Limb (tissue), 2 donors: ENCODE measurements at regions not wholly inside any gene's neighbourhood (a gene's known extent, or its start where the extent isn't known, plus 50 kb on each side); places are given as distances from the start of the nearest gene placed in this dataset.
"Not testable (repeated sequence)": the region's sequence is repeated elsewhere in the genome, so short reads cannot be mapped to it uniquely, and the experiment has no call there.

Source experiments
- DNase-seq, 2 donors: peaks; one replicate each; pipeline ENCODE4 v3.0.0-alpha.2; 2016; ENCODE audit errors: extremely low spot score in 2 of 2

DNA sequence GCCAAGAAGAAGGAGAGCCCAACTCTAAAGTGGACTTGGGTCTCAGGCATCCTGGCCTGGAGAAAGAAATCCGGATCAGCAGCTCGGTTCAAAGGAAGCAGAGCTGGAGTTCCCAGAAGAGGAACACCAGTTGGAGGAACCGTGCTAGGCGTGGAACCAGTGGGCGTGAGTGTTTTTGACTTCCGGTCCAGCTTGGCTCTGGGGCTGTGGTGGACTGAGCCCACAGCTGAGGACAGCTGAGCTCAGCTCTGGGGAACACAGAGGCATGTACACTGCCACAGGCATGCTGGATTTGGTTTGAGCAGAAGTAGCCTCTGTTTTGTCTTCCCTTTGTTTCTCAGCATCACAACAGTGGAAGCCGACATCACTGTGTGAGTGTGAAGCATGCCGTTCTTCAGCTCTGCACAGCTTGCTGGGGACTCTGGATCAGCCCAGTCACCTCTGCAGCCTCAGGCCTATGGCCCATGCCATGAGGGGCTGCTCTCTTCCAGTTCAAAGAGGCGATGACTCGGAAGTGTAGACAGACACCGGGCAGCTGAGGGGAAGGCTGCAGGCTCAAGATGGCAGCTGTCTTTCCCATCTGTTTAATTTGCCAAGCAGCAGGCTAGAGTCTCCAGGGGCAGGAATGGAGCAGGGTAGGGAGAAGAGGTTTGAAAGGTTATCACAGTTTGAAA is 185.8 kb upstream of the UBE3A start:
- no peak for DNase-seq

DNA sequence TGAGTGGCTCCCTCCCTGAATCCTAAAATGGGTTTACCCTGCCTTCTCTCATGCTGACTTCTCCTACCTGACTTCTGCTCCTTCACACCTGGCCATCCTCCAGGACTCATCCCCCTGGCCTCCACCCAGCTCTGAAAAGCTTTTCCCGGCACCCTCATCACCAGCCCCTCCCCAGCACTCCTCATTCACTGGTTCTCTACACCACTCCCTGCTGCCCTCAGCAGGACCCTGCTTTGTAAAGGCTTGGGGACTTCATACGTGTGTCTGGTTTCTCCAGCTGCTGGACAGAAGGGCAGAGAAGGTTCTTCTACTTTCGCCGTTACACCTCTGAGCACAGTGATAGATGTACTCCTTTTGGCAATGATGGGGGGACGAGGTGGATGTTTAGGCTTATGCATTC is 184.9 kb upstream of the UBE3A start:
- no peak for DNase-seq

DNA sequence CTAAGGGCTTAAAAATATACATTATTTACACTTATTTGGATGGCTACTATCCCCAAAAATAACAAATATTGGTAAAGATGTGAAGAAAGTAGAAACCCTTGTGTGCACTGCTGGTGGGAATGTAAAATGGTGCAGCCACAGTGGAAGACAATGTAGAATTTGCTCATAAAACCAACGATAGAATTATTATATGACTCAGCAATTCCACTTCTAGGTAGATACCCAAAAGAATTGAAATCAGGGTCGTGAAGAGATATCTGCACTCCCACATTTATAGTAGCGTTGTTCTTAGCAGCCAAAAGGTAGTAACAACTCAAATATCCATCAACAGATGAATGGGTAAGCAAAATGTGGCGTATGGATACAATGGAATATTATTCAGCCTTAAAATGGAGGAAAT is 181.6 kb upstream of the UBE3A start:
- DNase-seq = no peak

DNA sequence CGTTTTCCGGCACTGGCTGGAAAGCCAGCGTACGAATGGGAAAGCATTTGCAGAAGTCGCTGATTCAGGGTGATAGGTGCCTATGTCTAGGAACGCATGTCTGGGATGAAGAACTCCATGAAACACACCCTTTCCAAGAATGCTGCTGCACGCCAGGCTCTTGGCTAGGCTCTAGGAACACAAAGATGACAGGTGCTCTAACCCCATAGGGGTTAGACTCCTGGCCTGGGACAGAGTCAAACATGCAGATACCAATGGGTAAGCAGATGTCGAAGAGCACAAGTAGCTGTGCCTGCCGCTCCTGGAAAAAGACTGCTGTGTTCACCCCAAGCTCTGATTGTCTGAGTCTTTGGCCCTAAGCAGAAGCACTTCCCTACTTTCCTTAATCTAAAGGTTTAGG is 180.9 kb upstream of the UBE3A start:
- no peak for DNase-seq

DNA sequence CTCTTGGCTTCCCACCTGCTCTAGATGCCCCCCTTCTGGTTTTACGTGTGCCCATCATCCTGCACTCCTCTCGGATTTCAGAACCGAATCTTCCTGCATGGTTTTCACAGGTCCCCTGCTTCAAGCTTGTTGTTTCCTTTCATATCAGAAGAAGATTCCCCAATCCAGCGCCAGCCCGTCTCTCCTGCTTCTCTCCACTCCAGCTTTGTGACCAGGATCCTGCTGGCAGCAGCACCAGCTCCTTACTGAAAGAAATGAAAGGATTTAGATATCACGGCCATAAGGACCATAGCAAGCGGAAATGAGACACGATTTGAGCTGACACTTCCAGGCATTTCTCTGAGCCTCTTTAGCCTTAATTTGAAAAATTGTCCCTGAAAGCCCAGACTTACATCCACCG is 180.3 kb upstream of the UBE3A start:
- no peak for DNase-seq

DNA sequence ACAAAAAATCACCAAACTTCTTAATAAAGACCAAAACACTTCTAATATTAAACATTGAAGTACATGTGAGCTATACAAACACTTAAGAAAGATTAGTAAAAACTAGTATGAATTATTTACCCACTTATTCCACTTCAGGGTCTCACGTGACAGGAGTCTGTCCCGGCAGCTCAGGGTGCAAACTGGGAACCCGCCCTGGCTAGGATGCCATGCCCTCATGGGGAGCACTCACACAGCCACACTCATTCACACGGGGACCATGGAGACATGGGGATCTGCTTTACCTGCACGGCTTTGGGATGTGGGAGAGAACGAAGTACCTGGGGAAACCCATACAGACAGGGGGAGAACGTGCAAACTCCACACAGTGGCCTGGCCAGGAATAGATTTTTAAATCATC is 179.3 kb upstream of the UBE3A start:
- no peak for DNase-seq

DNA sequence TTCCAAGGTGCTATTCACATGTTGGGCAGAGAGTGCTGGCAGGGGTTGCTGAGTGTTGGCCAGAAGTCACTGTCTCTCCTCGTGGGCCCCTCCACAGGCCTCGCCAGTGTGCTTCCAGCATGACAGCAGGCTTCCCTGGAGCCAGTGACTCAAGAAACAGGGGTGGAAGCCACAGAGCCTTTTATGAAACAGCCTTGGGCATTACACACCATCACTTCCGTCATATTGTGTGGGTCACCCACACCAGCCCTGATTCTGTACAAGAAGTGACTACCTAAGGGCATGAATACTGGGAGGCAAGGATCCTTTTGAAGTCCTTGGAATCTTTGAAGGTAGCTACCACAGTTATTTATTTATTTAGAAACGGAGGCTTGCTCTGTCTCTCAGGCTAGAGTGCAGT is 177.6 kb upstream of the UBE3A start:
- DNase-seq = no peak

DNA sequence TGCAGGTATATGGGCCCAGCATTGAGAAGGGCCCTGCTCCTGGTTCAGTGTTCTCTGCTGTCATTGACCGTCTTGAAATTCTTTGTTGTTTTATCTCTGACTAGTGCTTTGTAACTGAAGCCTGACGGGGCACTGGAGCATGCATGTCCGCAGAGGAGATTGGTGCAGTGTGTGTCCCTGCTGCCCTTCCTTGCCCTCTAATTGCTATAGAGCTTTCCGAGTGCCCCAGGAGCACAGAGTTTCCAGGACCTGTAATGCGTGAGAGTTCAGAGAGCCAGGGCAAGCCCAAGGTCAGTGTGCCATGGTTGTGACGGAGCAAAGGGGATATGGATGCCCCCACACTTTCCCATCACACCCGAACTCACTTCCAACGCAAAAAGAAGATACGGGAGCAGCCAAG is 174.3 kb upstream of the UBE3A start:
- DNase-seq = no peak

DNA sequence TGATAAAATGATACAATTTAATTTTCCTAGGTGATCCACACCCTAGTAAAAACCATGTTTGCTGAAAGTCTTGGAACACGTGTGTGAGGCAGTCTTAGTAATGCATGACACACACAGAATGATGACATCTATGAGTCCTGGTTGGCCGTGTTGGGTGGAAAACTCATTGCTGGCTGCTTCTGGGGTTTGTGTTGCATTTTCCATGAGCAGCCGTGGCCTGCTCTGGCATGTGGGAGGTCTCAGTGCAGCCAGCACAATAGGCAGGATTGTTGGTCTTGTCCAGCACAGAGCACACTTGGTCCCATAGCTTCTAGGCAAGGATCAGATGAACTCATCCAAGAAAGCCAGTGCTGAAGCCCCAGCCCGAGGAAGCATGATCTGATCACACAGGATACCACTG is 172.8 kb upstream of the UBE3A start:
- peak in 1 of 2 donors; percentile 23 for DNase-seq

DNA sequence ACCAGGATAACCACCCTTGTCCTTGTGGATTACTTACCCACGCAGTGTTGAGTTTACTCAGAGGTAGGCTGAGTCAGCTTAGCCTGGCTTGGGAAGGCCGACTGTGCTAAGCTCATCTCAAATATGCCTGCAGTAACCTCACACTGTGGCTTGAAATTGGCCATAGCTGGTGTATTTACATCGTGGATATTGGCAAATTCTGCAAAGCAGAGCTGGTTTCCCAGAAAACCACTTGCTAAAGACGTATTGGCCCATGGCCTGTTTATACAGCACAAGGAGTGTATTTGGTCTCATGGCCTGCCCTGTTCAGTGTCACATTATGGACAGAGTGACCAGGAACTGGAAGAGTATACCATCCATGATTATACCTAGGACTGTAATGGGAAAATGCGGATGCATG is 170.5 kb upstream of the UBE3A start:
- DNase-seq = no peak

DNA sequence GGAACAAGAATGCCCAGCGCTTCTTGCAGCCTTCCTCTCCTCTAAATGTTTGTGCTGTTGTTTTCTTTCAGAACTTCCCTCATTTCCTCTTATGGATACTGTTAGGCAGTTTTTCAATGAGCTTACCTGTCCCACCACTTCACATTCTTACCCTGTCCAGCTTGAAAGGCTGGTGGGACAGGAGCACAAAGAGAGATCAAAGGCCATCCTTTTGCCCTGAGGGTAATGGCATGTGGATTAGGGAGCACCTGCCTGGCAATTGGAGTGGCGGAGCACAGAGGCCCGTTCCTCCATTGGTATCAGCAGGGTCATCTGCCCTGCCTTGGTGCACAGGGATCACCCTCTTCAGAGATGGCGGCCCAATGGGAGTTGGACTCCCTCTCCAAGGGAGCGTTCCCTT is 170.1 kb upstream of the UBE3A start:
- DNase-seq = no peak

DNA sequence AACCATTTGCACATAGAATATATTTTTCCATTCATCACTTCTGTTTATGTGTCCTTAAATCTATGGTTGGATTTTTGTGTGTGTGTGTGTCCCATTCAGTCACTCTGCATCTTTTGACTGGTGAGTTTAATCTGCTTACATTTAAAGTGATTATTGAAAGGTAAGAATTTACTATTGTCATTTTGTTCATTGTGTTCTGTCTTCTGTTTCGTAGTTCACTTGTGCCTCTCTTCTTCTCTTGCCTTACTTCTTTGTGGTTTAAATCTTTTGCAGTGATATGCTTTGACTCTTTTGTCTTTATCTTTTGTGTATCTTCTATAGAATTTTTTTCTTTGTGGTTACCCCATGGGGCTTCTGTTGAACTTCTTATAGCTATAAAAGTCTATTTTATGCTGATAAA is 166.3 kb upstream of the UBE3A start:
- DNase-seq = no peak

DNA sequence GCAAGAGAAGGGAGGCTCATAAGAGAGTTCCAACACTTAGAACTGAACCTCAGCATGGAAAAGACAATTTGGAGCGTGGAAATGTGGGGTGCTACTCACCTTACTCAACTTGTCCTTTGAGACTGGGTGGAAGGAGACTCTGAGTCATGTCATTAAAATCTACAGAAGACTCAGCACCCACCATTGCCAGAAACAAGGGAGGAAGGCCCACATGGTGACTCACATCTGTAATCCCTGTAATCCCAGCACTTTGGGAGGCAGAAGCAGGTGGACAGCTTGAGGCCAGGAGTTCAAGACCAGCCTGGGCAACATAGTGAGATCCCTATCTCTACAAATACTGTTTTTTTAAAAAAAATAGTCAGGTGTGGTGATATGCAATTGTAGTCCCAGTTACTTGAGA is 161.9 kb upstream of the UBE3A start:
- DNase-seq = no peak

DNA sequence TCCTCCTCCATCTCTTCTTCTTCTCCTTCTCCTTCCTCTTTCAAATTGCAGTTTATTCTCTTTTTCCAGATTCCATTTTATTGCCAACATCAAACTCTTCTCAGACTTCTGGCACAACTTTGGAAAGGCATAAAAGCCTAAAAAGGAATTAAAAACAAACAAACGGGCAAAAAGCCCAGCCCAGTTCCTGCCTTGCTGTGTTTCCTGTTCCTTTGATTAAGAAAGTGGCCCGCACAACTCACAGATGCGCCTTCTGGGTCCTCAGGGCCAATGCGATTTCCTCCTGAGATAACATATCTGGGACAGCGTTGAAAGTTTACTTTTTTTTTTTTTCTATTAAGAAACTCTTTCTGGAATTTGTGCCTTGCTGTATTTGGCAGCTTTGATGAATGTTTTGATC is 158.7 kb upstream of the UBE3A start:
- DNase-seq = no peak

DNA sequence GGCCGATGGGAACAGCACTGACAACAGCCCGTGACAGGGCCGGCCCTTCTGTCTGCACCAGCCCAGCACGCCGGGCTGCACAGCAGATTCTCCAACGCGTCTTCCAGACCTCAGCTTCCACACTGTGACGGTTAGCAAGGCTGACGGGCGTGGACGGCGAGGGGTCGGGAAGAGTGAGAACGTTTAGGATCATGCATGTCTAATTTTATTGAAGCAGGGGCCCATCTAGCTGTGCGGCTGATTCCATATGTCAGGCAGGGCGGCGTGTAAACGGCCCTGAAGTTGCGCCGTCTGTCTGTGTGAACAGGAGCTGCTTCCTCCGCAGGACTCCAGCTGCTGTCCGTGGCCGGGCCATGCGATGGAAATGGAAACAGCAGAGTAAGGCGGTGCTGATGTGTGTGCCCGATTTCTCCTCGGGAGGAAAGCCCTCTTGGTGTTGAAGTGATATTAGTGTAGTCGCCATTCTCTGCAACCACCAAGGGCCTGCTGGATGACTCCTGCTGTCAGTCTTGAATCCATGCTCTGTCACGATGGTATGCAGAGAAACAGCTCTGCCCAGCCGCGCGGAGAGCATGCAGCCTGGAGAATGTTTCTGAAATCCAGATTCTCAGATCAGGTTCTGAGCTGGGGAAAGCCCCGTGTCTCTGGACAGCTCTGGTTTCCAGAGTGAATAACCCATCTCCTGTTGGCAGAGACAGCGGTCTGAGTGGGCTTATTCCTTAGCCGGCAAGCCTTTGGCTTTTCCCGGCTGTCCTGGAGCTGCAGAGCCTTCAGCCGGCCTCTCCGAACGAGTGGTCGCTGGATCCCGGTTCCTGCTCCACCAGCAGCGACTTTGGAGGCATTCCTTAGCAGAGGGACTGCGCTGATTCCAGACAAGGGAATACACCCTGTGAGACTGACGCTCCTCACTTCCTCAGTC is 158.1 kb upstream of the UBE3A start:
- DNase-seq = no peak

DNA sequence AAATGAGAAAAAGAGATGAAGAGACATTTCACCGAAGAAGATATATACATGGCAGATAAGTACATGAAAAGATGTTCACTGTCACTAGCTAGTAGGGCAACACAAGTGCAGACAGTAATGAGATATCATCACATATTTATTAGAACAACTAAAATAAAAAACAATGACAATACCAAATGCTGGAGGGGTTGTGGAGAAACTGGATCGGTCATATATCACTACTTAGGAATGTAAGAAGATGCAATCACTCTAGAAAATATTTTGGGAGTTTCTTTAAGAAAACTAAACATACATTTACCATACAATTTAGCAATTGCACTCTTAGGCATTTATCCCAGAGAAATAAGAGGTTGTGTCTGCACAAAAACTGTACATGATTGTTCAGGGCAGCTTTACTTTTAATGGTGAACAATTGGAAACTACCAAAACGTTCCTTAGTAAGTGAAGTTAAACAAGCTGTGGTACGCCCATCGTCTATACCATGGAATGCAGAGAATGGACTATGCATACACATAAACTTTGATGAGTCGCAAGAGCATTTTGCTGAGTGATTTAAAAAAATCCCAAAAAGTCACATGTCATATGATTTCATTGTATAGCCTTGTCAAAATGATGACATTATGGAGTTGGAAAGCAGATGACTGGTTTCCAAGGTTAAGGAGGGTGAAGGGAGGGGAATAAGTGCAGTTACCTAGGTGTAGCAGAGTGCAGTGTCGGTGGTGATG is 149.0 kb upstream of the UBE3A start:
- DNase-seq = no peak

DNA sequence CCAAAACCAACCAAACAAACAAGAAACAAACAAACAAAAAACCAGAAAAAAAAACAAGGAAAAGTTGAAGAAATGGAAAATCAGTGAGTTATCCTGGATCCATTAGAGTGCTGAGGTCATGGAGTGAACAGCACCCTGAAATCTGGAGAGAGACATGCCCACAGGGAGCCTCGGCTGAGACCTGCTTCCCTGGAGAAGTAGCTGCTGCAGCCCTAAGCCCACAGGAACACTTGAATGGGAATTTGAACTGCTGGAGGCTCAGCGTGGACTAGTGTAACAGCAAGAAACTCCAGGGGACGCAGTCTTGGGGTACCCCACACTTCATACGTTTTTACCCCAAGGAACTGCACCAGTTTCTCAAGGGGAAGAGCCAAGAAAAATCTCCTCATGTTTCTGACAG is 144.1 kb upstream of the UBE3A start:
- no peak for DNase-seq

DNA sequence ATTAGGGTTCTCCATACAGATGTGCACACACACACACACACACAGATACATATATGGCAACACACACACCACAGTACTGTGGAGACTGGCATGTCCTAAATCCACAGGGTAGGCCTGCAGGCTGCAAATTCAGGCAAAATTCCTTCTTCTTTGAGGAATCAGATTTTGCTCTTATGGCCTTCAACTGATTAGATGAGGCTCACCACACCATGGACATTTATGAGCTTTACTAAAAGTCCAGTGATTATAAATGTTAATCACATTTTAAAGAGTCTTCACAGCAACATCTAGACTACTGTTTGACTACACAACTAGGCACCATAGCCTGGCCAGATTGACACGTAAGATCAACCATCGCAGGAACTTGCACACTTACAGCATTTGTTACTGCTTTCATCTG is 140.3 kb upstream of the UBE3A start:
- no peak for DNase-seq

DNA sequence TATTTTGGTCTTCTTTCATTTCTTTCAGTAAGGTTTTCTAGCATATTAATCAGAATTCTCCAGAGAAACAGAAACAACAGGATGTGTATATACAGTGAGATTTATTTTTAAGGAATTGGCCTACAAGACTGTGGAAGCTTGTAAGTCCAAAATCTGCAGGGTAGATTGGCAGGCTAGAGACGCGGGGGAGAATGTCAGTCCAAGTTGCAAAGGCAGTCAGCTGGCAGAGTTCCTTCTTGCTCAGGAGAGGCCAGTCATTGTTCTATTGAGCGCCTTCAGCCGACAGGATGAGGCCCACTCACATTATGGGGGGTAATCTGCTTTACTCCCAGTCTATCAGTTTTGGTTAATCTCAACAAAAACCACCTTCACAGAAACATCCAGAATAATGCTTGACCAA is 133.4 kb upstream of the UBE3A start:
- DNase-seq = no peak

DNA sequence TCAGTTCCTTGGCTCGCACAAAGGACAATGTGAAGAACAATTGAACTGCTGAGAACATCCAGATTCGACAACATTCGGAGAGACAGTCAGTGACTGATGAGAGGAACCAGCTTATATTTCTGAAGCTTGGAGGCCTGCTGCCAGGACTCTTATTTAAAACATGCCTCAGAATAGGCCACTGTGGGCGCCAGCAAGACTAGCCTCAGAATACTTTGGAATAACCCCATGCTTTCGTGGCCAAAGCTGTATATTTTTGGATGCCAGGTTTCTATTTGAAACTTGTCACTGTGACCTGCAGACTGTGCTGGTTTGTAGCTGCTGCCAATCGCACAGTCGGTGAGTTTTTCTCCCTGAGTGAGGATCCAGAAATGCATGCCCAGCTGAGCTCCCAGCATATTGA is 129.9 kb upstream of the UBE3A start:
- peak in 1 of 2 donors; percentile 16 for DNase-seq

DNA sequence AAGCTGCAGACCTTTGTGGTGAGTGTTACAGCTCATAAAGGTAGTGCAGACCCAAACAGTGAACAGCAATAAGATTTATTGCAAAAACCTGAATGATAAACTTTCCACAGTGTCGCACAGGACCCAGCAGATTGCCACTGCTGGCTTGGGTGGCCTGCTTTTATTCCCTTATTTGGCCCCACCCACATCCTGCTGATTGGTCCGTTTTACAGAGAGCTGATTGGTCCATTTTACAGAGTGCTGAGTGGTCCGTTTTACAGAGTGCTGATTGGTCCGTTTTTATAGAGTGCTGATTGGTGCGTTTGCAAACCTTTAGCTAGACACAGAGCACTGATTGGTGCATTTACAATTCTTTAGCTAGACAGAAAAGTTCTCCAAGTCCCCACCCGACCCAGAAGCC is 127.7 kb upstream of the UBE3A start:
- DNase-seq = not testable (repeated sequence)

DNA sequence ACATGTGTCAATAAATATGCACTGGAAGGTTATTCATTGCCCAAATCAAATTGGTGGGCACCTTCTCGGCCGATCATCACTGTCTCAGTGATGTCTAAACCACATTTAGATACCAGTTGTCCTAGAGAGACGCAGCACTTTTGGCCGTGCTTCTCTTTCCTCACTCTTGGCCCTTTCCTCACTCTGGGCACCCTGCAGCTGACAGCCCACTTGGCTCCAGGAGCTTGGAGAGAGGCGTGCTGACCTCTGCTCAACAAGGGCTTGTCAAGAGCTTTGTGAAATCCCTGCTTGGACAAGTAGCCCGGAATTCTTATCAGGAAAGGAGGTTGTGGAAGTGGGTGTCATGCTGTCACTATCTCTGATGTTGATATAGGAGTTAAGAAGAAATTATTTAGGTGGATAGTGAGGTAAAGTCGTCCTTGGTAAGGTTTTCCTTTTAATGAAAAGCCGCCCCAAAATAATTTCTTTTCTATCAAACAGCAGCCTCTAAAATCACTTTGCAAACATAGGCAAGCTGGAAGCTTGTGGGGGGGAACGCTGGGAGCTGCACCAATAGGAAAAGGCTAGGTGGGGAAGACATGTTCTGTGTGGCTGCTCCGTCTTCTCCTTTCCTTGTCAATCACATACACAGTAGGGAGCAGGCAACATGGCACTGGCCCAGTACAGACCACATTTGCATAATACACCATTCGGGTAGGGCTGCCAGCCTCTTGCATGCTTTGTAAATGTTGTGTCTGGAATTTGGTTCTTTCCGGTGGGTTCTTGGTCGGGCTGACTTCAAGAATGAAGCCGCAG is 126.8 kb upstream of the UBE3A start:
- DNase-seq = no peak
